Naive thymus-derived CD8-positive, alpha-beta T cell (primary cell): ENCODE measurements at regions not wholly inside any gene's neighbourhood (a gene's known extent, or its start where the extent isn't known, plus 50 kb on each side); places are given as distances from the start of the nearest gene placed in this dataset.

Experiments
- ATAC-seq, 2 donors: fragments of 150-1000 bp; cut with Tn5 transposase in 1 of 2; sonication (Bioruptor Pico), chemical (Tn5 transposase) in 1 of 2; 1 replicate in 1 of 2; 2 replicates in 1 of 2; pipeline ENCODE4 v1.10.0; 2021; ENCODE audit warnings: mild to moderate bottlenecking in 2 of 2, moderate library complexity in 2 of 2
- POLR2A ChIA-PET: fragments of 350-600 bp; sonication (Branson Sonifier 250); formaldehyde crosslinking; loops from one replicate; lab custom pipeline; 2021; ENCODE audit warnings: antibody characterized with exemption; lab: Charles Lee
- DNase-seq, 10 donors: peaks; one replicate each; pipeline versions ENCODE4 v3.0.0 to v3.0.0-alpha.2; 2020 to 2022
- H3K27ac Mint-ChIP-seq, 10 donors: one replicate each; pipeline ENCODE4 v1.8.0; 2020 to 2022; ENCODE audit warnings: mild to moderate bottlenecking in 10 of 10, mixed read lengths in 10 of 10, moderate library complexity in 4 of 10, inconsistent platforms in 1 of 10
- H3K27me3 Mint-ChIP-seq, 5 donors: one replicate each; pipeline ENCODE4 v1.8.0; 2021 to 2022; ENCODE audit warnings: mixed read lengths in 5 of 5
- H3K36me3 Mint-ChIP-seq, 3 donors: one replicate each; pipeline ENCODE4 v1.8.0; 2020 to 2022; ENCODE audit warnings: mixed read lengths in 3 of 3, mild to moderate bottlenecking in 2 of 3, inconsistent platforms in 1 of 3
- H3K4me1 Mint-ChIP-seq, 4 donors: one replicate each; pipeline ENCODE4 v1.8.0; 2021 to 2022; ENCODE audit warnings: mixed read lengths in 4 of 4
- H3K4me3 Mint-ChIP-seq, 10 donors: one replicate each; pipeline ENCODE4 v1.8.0; 2020 to 2022; ENCODE audit warnings: mild to moderate bottlenecking in 10 of 10, mixed read lengths in 10 of 10, moderate library complexity in 6 of 10, inconsistent platforms in 1 of 10
- H3K9me3 Mint-ChIP-seq, 9 donors: one replicate each; pipeline ENCODE4 v1.8.0; 2020 to 2022; ENCODE audit warnings: mixed read lengths in 9 of 9, mild to moderate bottlenecking in 3 of 9, inconsistent platforms in 1 of 9, moderate library complexity in 1 of 9

DNA sequence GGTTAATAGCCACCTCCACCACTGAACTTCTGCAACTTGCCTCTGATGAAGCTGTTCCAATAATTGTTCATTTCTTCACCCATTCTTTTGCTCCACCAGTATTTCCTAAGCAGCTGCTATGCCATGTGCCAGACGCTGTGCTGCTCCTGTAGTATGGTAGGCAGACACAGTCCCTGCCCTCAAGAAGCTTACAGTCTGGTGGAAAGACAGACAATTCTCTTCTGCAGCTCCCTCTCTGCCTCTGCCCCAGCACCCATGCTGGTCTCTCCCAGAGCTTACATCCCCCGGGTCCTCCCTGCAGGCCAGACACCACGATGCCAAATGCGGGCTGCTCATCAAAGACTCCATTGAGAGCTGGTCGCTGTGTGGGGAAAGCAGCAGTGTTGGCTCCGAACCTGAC lies 111.6 kb upstream of the ESRRB start:
- no peak overlapping the region for H3K27ac Mint-ChIP-seq
- ATAC-seq = no peak

DNA sequence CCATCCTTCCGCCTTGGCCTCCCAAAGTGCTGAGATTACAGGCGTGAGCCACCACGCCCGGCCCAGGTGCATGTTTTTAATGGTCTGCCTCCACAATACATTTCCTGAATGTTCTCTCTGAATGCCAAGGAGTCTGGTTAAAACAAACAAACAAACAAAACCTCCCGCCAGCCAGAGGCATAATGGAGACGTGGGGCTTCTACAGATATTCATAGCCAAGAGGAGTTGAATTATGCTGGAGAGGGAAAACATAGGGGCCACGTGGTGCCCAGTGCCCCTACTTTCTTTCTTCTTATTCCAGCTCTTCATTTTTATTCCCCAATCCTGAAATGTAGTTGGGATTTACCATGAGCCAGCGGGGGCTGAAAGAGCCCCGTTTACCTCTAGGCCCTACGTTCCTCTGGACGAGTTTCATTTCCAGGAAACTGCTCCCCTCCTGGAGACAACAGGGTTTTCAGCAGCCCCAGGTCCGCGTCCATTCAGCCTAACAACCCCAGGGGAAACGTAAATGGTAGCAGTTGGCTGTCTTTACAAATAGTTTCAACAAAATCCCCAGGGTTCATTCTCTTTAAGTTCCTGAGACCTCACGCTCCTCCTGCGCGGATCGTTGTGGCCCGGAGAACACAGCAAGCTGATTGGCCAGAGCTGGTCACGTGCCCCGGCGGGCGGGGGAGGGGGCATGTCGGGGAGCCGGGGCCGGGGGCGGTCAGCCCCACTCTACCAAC lies 108.5 kb upstream of the ESRRB start:
- H3K4me1 Mint-ChIP-seq = peaks cover 0 to 9% (median under 1%) of the 10 kb centered on the region in 4 donors
- H3K4me3 Mint-ChIP-seq = peak overlapping the region in 8 of 10 donors; percentile 8 to 77 (median 51)
- ATAC-seq (no peak), DNase-seq (no peak)
- peaks cover 0 to 6% (median 5%) of the 10 kb centered on the region in 3 donors for H3K36me3 Mint-ChIP-seq
- H3K9me3 Mint-ChIP-seq = peaks cover 0 to 5% (median 0%) of the 10 kb centered on the region in 9 donors
- POLR2A ChIA-PET = no interaction called here
- peaks cover 12 to 54% (median 39%) of the 10 kb centered on the region in 5 donors for H3K27me3 Mint-ChIP-seq
- no peak overlapping the region for H3K27ac Mint-ChIP-seq

More for the DNA sequence above, 111.6 kb upstream of the ESRRB start:
- Mint-ChIP-seq H3K4me1 (peaks cover 0 to 9% (median 0%) of the 10 kb centered on the region in 4 donors), H3K27me3 (peaks cover 10 to 48% (median 26%) of the 10 kb centered on the region in 5 donors), H3K9me3 (peaks cover 0 to 5% (median 0%) of the 10 kb centered on the region in 9 donors), H3K36me3 (peaks cover 0 to 8% (median 6%) of the 10 kb centered on the region in 3 donors), H3K4me3 (no peak overlapping the region)
- POLR2A ChIA-PET = no interaction called here
- DNase-seq = no peak

- peaks cover 0 to 6% (median 5%) of the 10 kb centered on the region in 3 donors for H3K36me3 Mint-ChIP-seq
- POLR2A ChIA-PET = no interaction called here
- DNase-seq = no peak
- peaks cover 0 to 5% (median 0%) of the 10 kb centered on the region in 9 donors for H3K9me3 Mint-ChIP-seq
- peak overlapping the region in 3 of 10 donors; percentile 24 to 43 (median 42) for H3K4me3 Mint-ChIP-seq
- ATAC-seq = no peak
- H3K27ac Mint-ChIP-seq = no peak overlapping the region
- H3K27me3 Mint-ChIP-seq = peaks cover 12 to 51% (median 43%) of the 10 kb centered on the region in 5 donors
- peaks cover 0 to 9% (median 2%) of the 10 kb centered on the region in 4 donors for H3K4me1 Mint-ChIP-seq
Measured at GRCh38 chr14:76268047-76268431, 107.9 kb upstream of the ESRRB start.

GRCh38 chr14:76268700-76269099 lies 107.2 kb upstream of the ESRRB start:
- Mint-ChIP-seq H3K4me3 (no peak overlapping the region), H3K27ac (no peak overlapping the region), H3K9me3 (peaks cover 0 to 2% (median 0%) of the 10 kb centered on the region in 9 donors), H3K4me1 (peaks cover 0 to 9% (median 2%) of the 10 kb centered on the region in 4 donors), H3K27me3 (peaks cover 12 to 44% (median 37%) of the 10 kb centered on the region in 5 donors), H3K36me3 (peaks cover 0 to 6% (median 5%) of the 10 kb centered on the region in 3 donors)
- DNase-seq (no peak), ATAC-seq (no peak)
- POLR2A ChIA-PET = no interaction called here

- Mint-ChIP-seq H3K27me3 (peaks cover 9 to 22% (median 18%) of the 10 kb centered on the region in 5 donors), H3K36me3 (no peaks in the 10 kb centered on the region), H3K4me3 (no peak overlapping the region), H3K4me1 (peaks cover 0 to 9% (median 2%) of the 10 kb centered on the region in 4 donors), H3K27ac (no peak overlapping the region), H3K9me3 (peaks cover 0 to 2% (median 0%) of the 10 kb centered on the region in 9 donors)
- no peak for DNase-seq
- ATAC-seq = no peak
- POLR2A ChIA-PET = no interaction called here
Measured at GRCh38 chr14:76271041-76271755, 104.7 kb upstream of the ESRRB start.

DNA sequence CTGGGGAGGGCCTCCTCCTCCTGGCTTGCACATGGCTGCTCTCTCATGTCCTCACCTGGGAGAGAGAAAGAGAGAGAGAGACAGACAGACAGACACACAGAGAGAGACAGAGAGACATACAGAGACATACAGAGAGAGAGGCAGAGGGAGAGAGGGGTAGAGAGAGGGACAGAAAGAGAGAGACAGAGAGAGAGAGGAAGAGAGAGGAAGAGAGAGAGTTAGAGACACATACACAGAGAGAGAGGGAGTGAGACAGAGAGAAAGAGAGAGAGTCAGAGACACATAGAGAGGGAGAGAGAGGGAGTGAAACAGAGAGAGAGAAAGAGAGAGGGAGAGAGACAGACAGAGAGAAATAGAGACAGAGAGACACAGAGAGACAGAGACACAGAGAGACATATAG lies 103.6 kb upstream of the ESRRB start:
- no peak for DNase-seq
- POLR2A ChIA-PET = no interaction called here
- Mint-ChIP-seq H3K27ac (no peak overlapping the region), H3K36me3 (no peaks in the 10 kb centered on the region), H3K4me3 (no peak overlapping the region), H3K9me3 (peaks cover 0 to 2% (median 0%) of the 10 kb centered on the region in 9 donors), H3K4me1 (peaks cover 0 to 5% (median 2%) of the 10 kb centered on the region in 4 donors), H3K27me3 (peaks cover 8 to 19% (median 11%) of the 10 kb centered on the region in 5 donors)
- no peak for ATAC-seq

GRCh38 chr14:76272774-76273173 lies 103.2 kb upstream of the ESRRB start:
- Mint-ChIP-seq H3K27ac (no peak overlapping the region), H3K36me3 (no peaks in the 10 kb centered on the region), H3K4me1 (peaks cover 0 to 4% (median under 1%) of the 10 kb centered on the region in 4 donors), H3K4me3 (no peak overlapping the region), H3K9me3 (peaks cover 0 to 2% (median 0%) of the 10 kb centered on the region in 9 donors), H3K27me3 (peaks cover 8 to 21% (median 11%) of the 10 kb centered on the region in 5 donors)
- POLR2A ChIA-PET = no interaction called here
- DNase-seq (no peak), ATAC-seq (no peak)

DNA sequence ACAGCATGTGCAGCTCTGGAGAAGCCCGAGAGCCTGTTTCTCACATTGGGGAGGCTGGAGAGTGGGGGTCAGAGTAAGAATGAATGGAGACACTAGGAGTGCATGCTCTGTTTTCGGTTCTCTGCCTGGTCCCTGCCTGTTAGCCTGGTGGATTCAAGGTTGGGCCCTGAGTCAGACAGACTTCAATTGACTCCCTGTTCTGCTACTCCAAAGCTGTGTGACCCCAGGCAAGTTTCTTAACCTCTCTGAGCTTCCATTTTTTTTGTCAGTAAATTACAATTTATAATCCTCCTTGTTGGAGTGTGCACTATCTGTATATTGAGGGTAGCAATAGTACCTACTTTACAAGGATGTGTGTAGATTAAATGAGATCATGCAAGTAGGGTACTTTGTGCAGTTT lies 102.6 kb upstream of the ESRRB start:
- Mint-ChIP-seq H3K4me1 (peaks cover 0 to 4% (median under 1%) of the 10 kb centered on the region in 4 donors), H3K27me3 (peaks cover 8 to 27% (median 12%) of the 10 kb centered on the region in 5 donors), H3K36me3 (no peaks in the 10 kb centered on the region), H3K4me3 (no peak overlapping the region), H3K27ac (no peak overlapping the region), H3K9me3 (peaks cover 0 to 2% (median 0%) of the 10 kb centered on the region in 9 donors)
- POLR2A ChIA-PET = no interaction called here
- DNase-seq (no peak), ATAC-seq (no peak)

DNA sequence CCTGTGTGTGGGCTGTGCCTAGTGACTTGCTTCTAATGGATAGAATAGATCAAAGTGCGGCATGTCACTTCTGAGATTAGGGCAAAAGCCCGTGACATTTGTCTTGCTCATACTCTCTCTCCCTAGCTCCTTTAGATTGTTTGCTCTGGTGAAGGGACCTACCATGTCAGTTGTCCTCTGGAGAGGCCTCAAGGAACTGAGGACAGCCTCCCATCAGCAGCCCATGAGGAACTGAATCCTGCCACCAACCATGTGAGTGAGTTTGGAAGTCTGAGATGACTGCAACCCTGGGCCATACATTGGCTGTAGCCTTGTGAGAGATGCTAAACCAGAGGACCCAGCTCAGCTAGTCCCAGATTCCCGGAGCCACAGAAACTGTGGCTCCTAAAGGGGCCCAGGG lies 101.6 kb upstream of the ESRRB start:
- POLR2A ChIA-PET = no interaction called here
- DNase-seq (no peak), ATAC-seq (no peak)
- Mint-ChIP-seq H3K4me3 (no peak overlapping the region), H3K9me3 (peaks cover 0 to 2% (median 0%) of the 10 kb centered on the region in 9 donors), H3K36me3 (peaks cover 0 to 1% (median 0%) of the 10 kb centered on the region in 3 donors), H3K27ac (no peak overlapping the region), H3K4me1 (peaks cover 0 to 5% (median 0%) of the 10 kb centered on the region in 4 donors), H3K27me3 (peaks cover 3 to 35% (median 21%) of the 10 kb centered on the region in 5 donors)

DNA sequence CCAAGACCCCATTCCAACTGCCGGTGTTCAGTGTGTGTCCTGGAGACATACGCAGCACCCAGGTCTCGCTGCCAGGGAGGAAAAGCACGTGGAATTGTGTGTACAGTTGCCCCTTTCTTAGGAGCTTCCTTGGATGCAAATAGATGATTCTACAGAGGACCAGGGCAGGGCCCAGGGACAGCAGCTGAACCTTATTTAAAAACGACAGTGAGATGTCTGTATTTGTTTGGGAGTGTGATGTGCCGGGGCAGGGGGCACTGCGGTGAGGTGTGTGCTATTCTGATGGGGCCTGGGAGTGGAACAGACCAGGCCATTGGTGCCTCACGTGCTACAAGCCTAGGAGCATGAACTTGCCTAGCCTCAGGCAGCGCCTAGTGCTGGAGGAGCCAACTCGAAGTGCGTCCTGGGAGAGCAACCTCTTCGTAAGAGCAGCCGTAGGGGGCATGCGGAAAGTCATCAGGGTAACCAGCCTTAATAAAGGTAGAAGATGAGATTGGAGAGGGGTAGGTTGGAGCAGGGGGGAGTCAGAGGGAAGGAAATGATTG lies 98.3 kb upstream of the ESRRB start:
- H3K4me1 Mint-ChIP-seq = peaks cover 0 to 4% (median 0%) of the 10 kb centered on the region in 4 donors
- H3K4me3 Mint-ChIP-seq = no peak overlapping the region
- no peak for DNase-seq
- ATAC-seq = no peak
- H3K9me3 Mint-ChIP-seq = peaks cover 0 to 4% (median 2%) of the 10 kb centered on the region in 9 donors
- POLR2A ChIA-PET = no interaction called here
- peaks cover 0 to 7% (median 0%) of the 10 kb centered on the region in 3 donors for H3K36me3 Mint-ChIP-seq
- H3K27ac Mint-ChIP-seq = peak overlapping the region in 1 of 10 donors; percentile 84
- peaks cover 4 to 30% (median 19%) of the 10 kb centered on the region in 5 donors for H3K27me3 Mint-ChIP-seq

- H3K4me3 Mint-ChIP-seq = no peak overlapping the region
- H3K36me3 Mint-ChIP-seq = peaks cover 0 to 7% (median 0%) of the 10 kb centered on the region in 3 donors
- POLR2A ChIA-PET = no interaction called here
- no peak overlapping the region for H3K27ac Mint-ChIP-seq
- peaks cover 0 to 2% (median 0%) of the 10 kb centered on the region in 4 donors for H3K4me1 Mint-ChIP-seq
- no peak for DNase-seq
- H3K27me3 Mint-ChIP-seq = peaks cover 3 to 30% (median 17%) of the 10 kb centered on the region in 5 donors
- peaks cover 0 to 6% (median 3%) of the 10 kb centered on the region in 9 donors for H3K9me3 Mint-ChIP-seq
- ATAC-seq = no peak
Measured at GRCh38 chr14:76280221-76280620, 95.7 kb upstream of the ESRRB start.

DNA sequence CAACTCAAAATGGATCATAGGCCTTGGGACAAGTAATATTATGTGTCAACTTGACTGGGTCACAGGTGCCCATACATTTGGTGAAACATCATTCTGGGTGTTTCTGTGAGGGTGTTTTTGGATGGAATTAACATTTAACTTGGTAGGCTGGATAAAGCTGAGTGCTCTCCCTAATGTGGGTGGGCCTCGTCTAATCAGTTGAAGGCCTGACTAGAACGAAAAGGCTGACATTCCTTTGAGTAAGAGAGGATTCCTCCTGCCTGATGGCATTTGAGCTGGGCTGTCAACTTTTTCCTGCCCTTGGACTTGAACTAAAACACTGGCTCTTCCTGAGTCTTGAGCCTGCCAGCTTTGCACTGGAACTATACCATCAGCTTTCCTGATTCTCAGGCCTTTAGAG lies 93.4 kb upstream of the ESRRB start:
- ATAC-seq = no peak
- POLR2A ChIA-PET = no interaction called here

More for the DNA sequence above, 93.4 kb upstream of the ESRRB start:
- H3K27me3 Mint-ChIP-seq = peaks cover 4 to 27% (median 17%) of the 10 kb centered on the region in 5 donors
- peaks cover 0 to 2% (median 0%) of the 10 kb centered on the region in 4 donors for H3K4me1 Mint-ChIP-seq
- peaks cover 0 to 6% (median 3%) of the 10 kb centered on the region in 9 donors for H3K9me3 Mint-ChIP-seq
- H3K4me3 Mint-ChIP-seq = no peak overlapping the region
- peaks cover 0 to 7% (median 0%) of the 10 kb centered on the region in 3 donors for H3K36me3 Mint-ChIP-seq
- DNase-seq = no peak
- H3K27ac Mint-ChIP-seq = no peak overlapping the region
